Prostate gland (tissue), 2 donors: ENCODE measurements at regions not wholly inside any gene's neighbourhood (a gene's known extent, or its start where the extent isn't known, plus 50 kb on each side); places are given as distances from the start of the nearest gene placed in this dataset.

Source experiments
- CTCF ChIP-seq, 4 experiments: fragments of 200-600 bp in 2 of 4; fragments of 450-650 bp in 2 of 4; sonication (generic) in 2 of 4; IDR thresholded peaks; 1 replicate in 3 of 4; 2 replicates in 1 of 4; pipeline ENCODE4 v1.5.1; 2016 to 2019; ENCODE audit warnings: antibody characterized with exemption in 4 of 4, mild to moderate bottlenecking in 2 of 4, moderate library complexity in 2 of 4
- POLR2AphosphoS5 ChIP-seq: sonication (generic); formaldehyde crosslinking; IDR thresholded peaks from one replicate; pipeline ENCODE4 v1.6.1; 2017; ENCODE audit warnings: antibody characterized with exemption

- TF ChIP-seq CTCF (IDR thresholded peaks at IDR 0.05) (no peak), POLR2AphosphoS5 (no peak)
These were observed 256.8 kb upstream of the USP9Y start for GRCh38 chrY:12444200-12444599.
